HG02885 (cell line): ENCODE measurements at regions not wholly inside any gene's neighbourhood (a gene's known extent, or its start where the extent isn't known, plus 50 kb on each side); places are given as distances from the start of the nearest gene placed in this dataset.
"Not testable (repeated sequence)": the region's sequence is repeated elsewhere in the genome, so short reads cannot be mapped to it uniquely, and the experiment has no call there.

Source experiments
- ATAC-seq: cut with Tn5 transposase; IDR thresholded peaks from one replicate; pipeline ENCODE4 v1.9.1; 2021; ENCODE audit warnings: mild to moderate bottlenecking; ENCODE audit not compliant: unreplicated experiment, poor library complexity

GRCh38 chr6:25111782-25112181 is 167.4 kb upstream of the CARMIL1 start:
- ATAC-seq = no peak

GRCh38 chr6:25112322-25112773 is 166.8 kb upstream of the CARMIL1 start:
- no peak for ATAC-seq

GRCh38 chr6:25113436-25113835 is 165.7 kb upstream of the CARMIL1 start:
- ATAC-seq = no peak

- ATAC-seq = no peak
Observed at GRCh38 chr6:25118038-25118437, 161.1 kb upstream of the CARMIL1 start.

- no peak for ATAC-seq
Observed at GRCh38 chr6:25121186-25121585, 158.0 kb upstream of the CARMIL1 start.

- no peak for ATAC-seq
Observed at GRCh38 chr6:25122001-25122400, 157.2 kb upstream of the CARMIL1 start.

- no peak for ATAC-seq
Observed at GRCh38 chr6:25122622-25123237, 156.4 kb upstream of the CARMIL1 start.

- ATAC-seq = no peak
Observed at GRCh38 chr6:25124216-25124715, 154.9 kb upstream of the CARMIL1 start.

- ATAC-seq = no peak
Observed at GRCh38 chr6:25125736-25126135, 153.4 kb upstream of the CARMIL1 start.

GRCh38 chr6:25127076-25127837 is 151.9 kb upstream of the CARMIL1 start:
- no peak for ATAC-seq

GRCh38 chr6:25130518-25130917 is 148.7 kb upstream of the CARMIL1 start:
- ATAC-seq = no peak

- ATAC-seq = no peak
Observed at GRCh38 chr6:25132934-25133333, 146.2 kb upstream of the CARMIL1 start.

- ATAC-seq = no peak
Observed at GRCh38 chr6:25133568-25133967, 145.6 kb upstream of the CARMIL1 start.

GRCh38 chr6:25136854-25137253 is 142.3 kb upstream of the CARMIL1 start:
- no peak for ATAC-seq

- ATAC-seq = no peak
Observed at GRCh38 chr6:25137480-25137879, 141.7 kb upstream of the CARMIL1 start.

GRCh38 chr6:25137916-25138232 is 141.3 kb upstream of the CARMIL1 start:
- ATAC-seq = no peak

GRCh38 chr6:25138233-25138933 is 140.8 kb upstream of the CARMIL1 start:
- ATAC-seq = peak; percentile 90

- ATAC-seq = peak; percentile 28
Observed at GRCh38 chr6:25138934-25139415, 140.2 kb upstream of the CARMIL1 start.

- not testable (repeated sequence) for ATAC-seq
Observed at GRCh38 chr6:25139608-25140007, 139.6 kb upstream of the CARMIL1 start.

GRCh38 chr6:25142506-25142905 is 136.7 kb upstream of the CARMIL1 start:
- ATAC-seq = no peak

- ATAC-seq = no peak
Observed at GRCh38 chr6:25144919-25145318, 134.3 kb upstream of the CARMIL1 start.
